Testis (tissue), 2 donors: ENCODE measurements at regions not wholly inside any gene's neighbourhood (a gene's known extent, or its start where the extent isn't known, plus 50 kb on each side); places are given as distances from the start of the nearest gene placed in this dataset.

Experiments
- DNase-seq: peaks from one replicate; pipeline ENCODE4 v3.0.0-alpha.2; 2019
- H3K27ac ChIP-seq, 2 donors: fragments of 200-600 bp; sonication (generic); one replicate each; pipeline ENCODE4 v1.5.1; 2019
- H3K27me3 ChIP-seq: fragments of 200-600 bp; sonication (generic); one replicate; pipeline ENCODE4 v1.5.1; 2019
- H3K36me3 ChIP-seq: fragments of 200-600 bp; sonication (generic); one replicate; pipeline ENCODE4 v1.5.1; 2017; ENCODE audit warnings: low read depth; ENCODE audit errors: missing control alignments
- H3K4me1 ChIP-seq: fragments of 200-600 bp; sonication (generic); one replicate; pipeline ENCODE4 v1.5.1; 2019
- H3K4me3 ChIP-seq, 2 donors: fragments of 200-600 bp; sonication (generic); one replicate each; pipeline ENCODE4 v1.5.1; 2017 to 2019
- H3K9me3 ChIP-seq: fragments of 200-600 bp; sonication (generic); one replicate; pipeline ENCODE4 v1.5.1; 2017
- POLR2A ChIP-seq: fragments of 450-650 bp; IDR thresholded peaks from one replicate; pipeline ENCODE4 v1.6.1; 2017; ENCODE audit warnings: antibody characterized with exemption, mild to moderate bottlenecking, moderate library complexity
- WGBS, 2 donors: methylation state at CpG; one replicate each; pipeline ENCODE4 v1.1.5; 2018; 5-methylcytosine and 5-hydroxymethylcytosine counted together
- intact Hi-C: fragments of 100-400 bp; cut with DNase I; formaldehyde crosslinking; loops from one replicate; pipeline ENCODE4 v1.15.1; 2023; ENCODE audit warnings: low total_unique reads
- TF ChIP-seq, protein P1 (sequence below), 3 experiments: fragments of 450-650 bp in 2 of 3; fragments of 200-600 bp in 1 of 3; sonication (generic) in 1 of 3; IDR thresholded peaks; one replicate each; pipeline ENCODE4 v1.5.1; 2016 to 2019; ENCODE audit warnings: antibody characterized with exemption in 3 of 3, mild to moderate bottlenecking in 2 of 3, moderate library complexity in 1 of 3

DNA sequence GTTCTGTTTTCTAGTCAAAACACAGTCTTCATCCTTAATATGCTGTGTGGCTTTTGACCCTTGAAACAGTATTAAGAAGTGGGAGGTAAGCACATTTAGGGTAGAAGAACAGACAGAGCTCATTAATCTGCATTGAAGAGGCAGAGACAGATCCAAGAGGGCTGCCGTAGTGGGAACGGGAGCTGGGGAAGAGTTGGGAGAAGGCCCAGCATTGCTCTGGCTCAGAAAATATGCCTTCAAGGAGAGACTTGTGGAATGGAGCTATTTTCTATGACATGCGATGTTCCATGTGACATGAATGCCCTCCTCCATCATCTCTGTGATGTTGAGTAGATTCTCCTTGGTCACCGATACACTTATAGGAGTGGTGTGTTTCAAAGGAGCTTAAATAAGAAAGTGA is 273.3 kb upstream of the BOD1L1 start:
- no peak for DNase-seq
- intact Hi-C loops = no loop called here
- WGBS, 2 donors = 56 to 65% methylated on average over 4 of the region's 4 CpGs

DNA sequence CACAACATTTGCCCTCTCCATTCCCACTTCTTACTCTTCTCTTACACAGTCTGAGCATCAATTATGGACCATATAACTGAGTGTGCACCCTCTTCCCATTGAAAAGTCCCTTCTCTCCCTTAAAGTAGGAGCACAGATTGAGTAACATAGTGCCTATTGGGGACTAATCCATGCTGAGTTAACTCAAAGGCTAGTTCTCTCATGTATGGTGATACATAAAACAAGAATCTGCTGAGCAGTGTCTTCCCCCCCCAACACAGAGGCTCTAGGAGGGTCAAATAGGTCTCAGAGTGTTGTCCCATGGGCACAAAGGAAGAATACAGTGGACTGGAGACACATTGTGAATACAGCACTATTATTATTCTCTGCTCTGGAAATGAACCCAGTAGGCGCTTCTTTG is 274.6 kb upstream of the BOD1L1 start:
- intact Hi-C loops = no loop called here
- WGBS, 2 donors = 97 to 100% methylated on average over 1 of the region's 1 CpG
- no peaks in the 10 kb centered on the region for H3K4me1 ChIP-seq
- H3K9me3 ChIP-seq = no peaks in the 10 kb centered on the region
- no peaks in the 10 kb centered on the region for H3K36me3 ChIP-seq
- no peak for DNase-seq
- no peaks in the 10 kb centered on the region for H3K27me3 ChIP-seq
- no peak overlapping the region for H3K4me3 ChIP-seq
- TF ChIP-seq, protein P1, sequence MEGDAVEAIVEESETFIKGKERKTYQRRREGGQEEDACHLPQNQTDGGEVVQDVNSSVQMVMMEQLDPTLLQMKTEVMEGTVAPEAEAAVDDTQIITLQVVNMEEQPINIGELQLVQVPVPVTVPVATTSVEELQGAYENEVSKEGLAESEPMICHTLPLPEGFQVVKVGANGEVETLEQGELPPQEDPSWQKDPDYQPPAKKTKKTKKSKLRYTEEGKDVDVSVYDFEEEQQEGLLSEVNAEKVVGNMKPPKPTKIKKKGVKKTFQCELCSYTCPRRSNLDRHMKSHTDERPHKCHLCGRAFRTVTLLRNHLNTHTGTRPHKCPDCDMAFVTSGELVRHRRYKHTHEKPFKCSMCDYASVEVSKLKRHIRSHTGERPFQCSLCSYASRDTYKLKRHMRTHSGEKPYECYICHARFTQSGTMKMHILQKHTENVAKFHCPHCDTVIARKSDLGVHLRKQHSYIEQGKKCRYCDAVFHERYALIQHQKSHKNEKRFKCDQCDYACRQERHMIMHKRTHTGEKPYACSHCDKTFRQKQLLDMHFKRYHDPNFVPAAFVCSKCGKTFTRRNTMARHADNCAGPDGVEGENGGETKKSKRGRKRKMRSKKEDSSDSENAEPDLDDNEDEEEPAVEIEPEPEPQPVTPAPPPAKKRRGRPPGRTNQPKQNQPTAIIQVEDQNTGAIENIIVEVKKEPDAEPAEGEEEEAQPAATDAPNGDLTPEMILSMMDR (IDR thresholded peaks at IDR 0.05) = no peak
- no peak for TF ChIP-seq POLR2A
- no peak overlapping the region for H3K27ac ChIP-seq

More for the DNA sequence above, 273.3 kb upstream of the BOD1L1 start:
- Histone ChIP-seq H3K4me3 (no peak overlapping the region), H3K27ac (no peak overlapping the region), H3K27me3 (no peaks in the 10 kb centered on the region), H3K4me1 (no peaks in the 10 kb centered on the region), H3K9me3 (no peaks in the 10 kb centered on the region), H3K36me3 (no peaks in the 10 kb centered on the region)
- TF ChIP-seq, protein P1 (IDR thresholded peaks at IDR 0.05) = no peak
- no peak for TF ChIP-seq POLR2A

DNA sequence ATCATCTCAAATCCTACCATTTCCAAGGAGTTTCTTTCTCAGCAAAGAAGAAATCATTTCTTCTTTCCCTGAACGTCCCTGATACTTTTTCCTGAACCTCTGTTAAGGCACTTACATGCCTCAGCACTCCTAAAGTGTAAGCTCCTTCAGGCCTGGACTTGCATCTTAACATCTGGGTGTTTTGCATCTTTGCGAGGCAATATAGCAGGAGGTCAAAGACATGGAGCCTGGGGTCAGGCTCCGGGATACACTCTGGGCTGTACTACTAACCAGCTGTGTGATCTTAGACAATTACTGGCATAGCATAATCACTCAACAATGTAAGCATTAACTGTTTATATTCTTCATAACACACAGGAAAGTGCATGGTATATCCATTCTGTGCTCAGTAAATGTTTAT is 275.5 kb upstream of the BOD1L1 start:
- no peak for DNase-seq
- intact Hi-C loops = no loop called here
- no peaks in the 10 kb centered on the region for H3K36me3 ChIP-seq
- H3K9me3 ChIP-seq = no peaks in the 10 kb centered on the region
- H3K4me1 ChIP-seq = no peaks in the 10 kb centered on the region
- 81 to 86% methylated on average over 3 of the region's 3 CpGs for WGBS, 2 donors
- no peak for TF ChIP-seq POLR2A
- TF ChIP-seq, protein P1 (IDR thresholded peaks at IDR 0.05) = no peak
- H3K27me3 ChIP-seq = no peaks in the 10 kb centered on the region
- H3K4me3 ChIP-seq = no peak overlapping the region
- H3K27ac ChIP-seq = no peak overlapping the region

DNA sequence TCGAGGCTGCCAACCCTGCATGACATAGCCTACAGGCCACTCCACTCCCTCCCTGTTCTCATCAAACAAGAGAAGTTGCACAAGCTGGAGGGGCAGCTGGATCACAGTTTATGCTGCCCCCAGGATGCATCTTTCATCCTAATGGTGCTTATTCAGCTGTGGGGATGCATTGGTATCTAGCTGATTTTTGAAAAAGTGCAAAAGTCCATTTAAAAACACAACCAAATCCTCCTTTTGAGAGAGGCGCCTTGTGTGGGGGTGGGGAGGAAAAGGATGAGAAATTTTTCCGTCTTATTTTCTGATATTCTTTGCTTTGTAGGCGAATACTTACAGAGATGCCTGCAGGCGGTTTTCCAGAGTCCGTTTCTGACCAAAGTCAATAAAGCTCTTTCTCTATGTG is 276.4 kb upstream of the BOD1L1 start:
- 70 to 79% methylated on average over 6 of the region's 6 CpGs for WGBS, 2 donors
- no peaks in the 10 kb centered on the region for H3K36me3 ChIP-seq
- no peak overlapping the region for H3K27ac ChIP-seq
- H3K9me3 ChIP-seq = no peaks in the 10 kb centered on the region
- intact Hi-C loops = no loop called here
- TF ChIP-seq, protein P1 (IDR thresholded peaks at IDR 0.05) = no peak
- no peak for TF ChIP-seq POLR2A
- no peak overlapping the region for H3K4me3 ChIP-seq
- H3K4me1 ChIP-seq = no peaks in the 10 kb centered on the region
- DNase-seq = no peak
- no peaks in the 10 kb centered on the region for H3K27me3 ChIP-seq

DNA sequence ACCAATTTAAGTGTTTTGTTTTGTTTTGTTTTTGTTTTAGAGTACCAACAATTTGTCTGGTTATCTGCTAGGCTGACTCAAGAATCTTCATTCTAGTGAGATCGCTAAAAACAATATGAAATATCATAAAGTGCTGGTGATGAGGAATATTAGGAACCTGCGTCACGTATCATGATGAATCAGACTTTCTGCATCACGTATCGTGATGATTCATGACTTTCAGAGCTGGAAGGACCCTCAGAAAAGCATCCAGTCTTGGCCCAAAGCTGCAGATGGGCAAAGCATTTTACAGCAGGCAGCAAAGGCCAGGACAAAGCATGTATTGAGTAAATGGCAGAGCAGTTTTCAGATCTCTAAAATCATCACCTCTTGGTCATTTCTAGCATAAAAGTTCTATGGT is 278.0 kb upstream of the BOD1L1 start:
- WGBS, 2 donors = 92 to 96% methylated on average over 5 of the region's 5 CpGs
- Histone ChIP-seq H3K27ac (no peak overlapping the region), H3K36me3 (no peaks in the 10 kb centered on the region), H3K4me1 (no peaks in the 10 kb centered on the region), H3K27me3 (no peaks in the 10 kb centered on the region), H3K9me3 (no peaks in the 10 kb centered on the region), H3K4me3 (no peak overlapping the region)
- TF ChIP-seq POLR2A = no peak
- TF ChIP-seq, protein P1 (IDR thresholded peaks at IDR 0.05) = no peak
- DNase-seq = no peak
- intact Hi-C loops = no loop called here
